Ovary (tissue), 7 donors: ENCODE measurements at regions not wholly inside any gene's neighbourhood (a gene's known extent, or its start where the extent isn't known, plus 50 kb on each side); places are given as distances from the start of the nearest gene placed in this dataset.

Source experiments
- DNase-seq, 5 donors: peaks; one replicate each; pipeline ENCODE4 v3.0.0-alpha.2; 2019 to 2020
- H3K27ac ChIP-seq, 2 donors: fragments of 200-600 bp; one replicate each; pipeline versions ENCODE4 v1.5.1 to v1.8.0; 2019 to 2022
- H3K27me3 ChIP-seq: fragments of 200-600 bp; one replicate; pipeline ENCODE4 v1.8.0; 2022
- H3K36me3 ChIP-seq: fragments of 200-600 bp; sonication (generic); one replicate; pipeline ENCODE4 v1.5.1; 2019
- H3K4me1 ChIP-seq: one replicate; pipeline ENCODE4 v1.8.1; 2013; ENCODE audit warnings: mild to moderate bottlenecking, moderate library complexity; ENCODE audit not compliant: insufficient read depth
- H3K4me3 ChIP-seq: fragments of 200-600 bp; sonication (generic); one replicate; pipeline ENCODE4 v1.5.1; 2017
- H3K9me3 ChIP-seq, 2 donors: fragments of 200-600 bp in 1 of 2; sonication (generic) in 1 of 2; one replicate each; pipeline versions ENCODE4 v1.5.1 to v1.8.1; 2013 to 2019; ENCODE audit warnings: mild to moderate bottlenecking in 1 of 2, moderate library complexity in 1 of 2
- CTCF ChIP-seq, 3 donors: fragments of 450-650 bp in 2 of 3; fragments of 200-600 bp in 1 of 3; IDR thresholded peaks; one replicate each; pipeline versions ENCODE4 v1.5.1 to v1.8.0; 2016 to 2022; ENCODE audit warnings: antibody characterized with exemption in 3 of 3, mild to moderate bottlenecking in 1 of 3
- EP300 ChIP-seq: sonication (generic); formaldehyde crosslinking; IDR thresholded peaks from one replicate; pipeline ENCODE4 v1.6.1; 2017; ENCODE audit warnings: antibody characterized with exemption
- POLR2A ChIP-seq: fragments of 450-650 bp; IDR thresholded peaks from one replicate; pipeline ENCODE4 v1.6.1; 2017; ENCODE audit warnings: antibody characterized with exemption, mild to moderate bottlenecking, moderate library complexity
- WGBS, 3 donors: extraction: QIAGEN DNeasy Blood & Tissue Kit in 1 of 3; methylation state at CpG; one replicate each; pipeline versions ENCODE4 v1.1.5 to v1.1.7; 2013 to 2017; 5-methylcytosine and 5-hydroxymethylcytosine counted together
- intact Hi-C, 4 donors: fragments of 100-400 bp; cut with DNase I; formaldehyde crosslinking; loops; one replicate each; pipeline versions ENCODE4 v1.11.0 to v1.15.1; 2022 to 2023
- donor health status: DM: no; HTN: no; CAD: no; lungs with moderate emphysema.
- donor health status: DM: no; HTN: no; CAD: no.
- donor health status: Bipolar disorder and iron deficiency.
- donor health status: DM: no; HTN: no; CAD: no.
- donor health status: DM: yes; HTN: yes; CAD: no.

GRCh38 chr18:65468881-65469280 lies 281.9 kb upstream of the CDH7 start:
- H3K27me3 ChIP-seq: no peaks in the 10 kb centered on the region
- TF ChIP-seq CTCF (IDR thresholded peaks at IDR 0.05): no peak
- no peak for TF ChIP-seq POLR2A
- no peak for TF ChIP-seq EP300
- no peak overlapping the region for H3K27ac ChIP-seq
- H3K9me3 ChIP-seq: no peaks in the 10 kb centered on the region
- H3K4me1 ChIP-seq: no peaks in the 10 kb centered on the region
- WGBS, 3 donors: 67 to 79% (median 73%) methylated on average over 3 of the region's 3 CpGs
- H3K36me3 ChIP-seq: no peaks in the 10 kb centered on the region
- no peak overlapping the region for H3K4me3 ChIP-seq
- DNase-seq: no peak
- intact Hi-C loops: no loop called here

- intact Hi-C loops: no loop called here
- WGBS, 3 donors: 12 to 19% (median 15%) methylated on average over 1 of the region's 1 CpG
- DNase-seq: no peak
- H3K4me1 ChIP-seq: no peaks in the 10 kb centered on the region
- no peaks in the 10 kb centered on the region for H3K27me3 ChIP-seq
- no peak overlapping the region for H3K27ac ChIP-seq
- no peak overlapping the region for H3K4me3 ChIP-seq
- H3K9me3 ChIP-seq: no peaks in the 10 kb centered on the region
- no peaks in the 10 kb centered on the region for H3K36me3 ChIP-seq
- TF ChIP-seq EP300 (no peak), POLR2A (no peak), CTCF (IDR thresholded peaks at IDR 0.05) (no peak)
Observed at GRCh38 chr18:65464361-65464760, 286.5 kb upstream of the CDH7 start.

GRCh38 chr18:65459741-65460140 lies 291.1 kb upstream of the CDH7 start:
- 86 to 90% (median 87%) methylated on average over 3 of the region's 3 CpGs for WGBS, 3 donors
- no peak overlapping the region for H3K4me3 ChIP-seq
- no peaks in the 10 kb centered on the region for H3K27me3 ChIP-seq
- DNase-seq: no peak
- no peak overlapping the region for H3K27ac ChIP-seq
- no peaks in the 10 kb centered on the region for H3K9me3 ChIP-seq
- H3K36me3 ChIP-seq: no peaks in the 10 kb centered on the region
- H3K4me1 ChIP-seq: no peaks in the 10 kb centered on the region
- intact Hi-C loops: no loop called here
- no peak for TF ChIP-seq CTCF (IDR thresholded peaks at IDR 0.05)
- no peak for TF ChIP-seq POLR2A
- no peak for TF ChIP-seq EP300

DNA sequence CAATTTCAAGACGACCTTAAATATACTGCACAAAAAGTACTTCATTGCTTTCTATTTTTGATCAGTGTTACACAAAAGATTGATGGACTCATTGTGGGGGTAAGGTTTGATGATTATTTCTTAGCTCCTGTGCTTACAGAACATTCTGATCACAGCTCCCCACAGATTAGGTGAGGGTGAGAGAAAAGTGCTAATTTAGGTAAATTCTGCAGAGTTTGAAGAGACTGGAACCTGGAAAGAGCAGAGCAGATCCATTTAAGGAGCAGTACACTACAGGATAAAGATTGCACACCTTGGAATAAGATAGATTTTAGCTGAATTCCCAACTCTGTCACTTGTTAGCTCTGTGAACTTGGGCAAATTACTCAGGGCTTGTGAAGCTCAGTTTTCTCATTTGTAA lies 291.9 kb upstream of the CDH7 start:
- H3K27me3 ChIP-seq: no peaks in the 10 kb centered on the region
- no peak overlapping the region for H3K27ac ChIP-seq
- TF ChIP-seq CTCF (IDR thresholded peaks at IDR 0.05) (no peak), POLR2A (no peak), EP300 (no peak)
- no peak overlapping the region for H3K4me3 ChIP-seq
- H3K36me3 ChIP-seq: no peaks in the 10 kb centered on the region
- intact Hi-C loops: no loop called here
- no peak for DNase-seq
- no peaks in the 10 kb centered on the region for H3K4me1 ChIP-seq
- WGBS, 3 donors: 2 to 8% (median 4%) methylated on average over 1 of the region's 1 CpG
- H3K9me3 ChIP-seq: no peaks in the 10 kb centered on the region

DNA sequence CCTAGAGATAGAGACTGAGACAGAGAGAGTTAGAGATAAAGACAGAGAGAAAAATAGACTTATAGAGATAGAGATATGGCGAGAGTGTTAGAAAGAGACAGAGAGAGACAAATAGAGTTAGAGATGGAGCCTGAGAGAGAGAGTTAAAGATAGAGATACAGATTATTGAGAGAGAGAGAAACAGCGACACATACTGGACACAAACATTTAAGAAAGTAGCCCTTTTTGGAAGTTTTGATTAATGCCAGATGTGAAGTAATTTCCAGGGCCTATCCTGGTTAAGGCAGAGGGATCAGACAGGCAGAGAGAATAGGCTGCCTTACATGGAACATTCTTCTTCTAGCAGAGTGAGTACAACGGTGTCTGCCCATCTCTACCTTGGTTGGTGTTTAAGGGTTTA lies 311.6 kb upstream of the CDH7 start:
- Histone ChIP-seq H3K4me1 (no peaks in the 10 kb centered on the region), H3K36me3 (no peaks in the 10 kb centered on the region), H3K9me3 (no peaks in the 10 kb centered on the region), H3K27ac (no peak overlapping the region), H3K27me3 (no peaks in the 10 kb centered on the region), H3K4me3 (no peak overlapping the region)
- DNase-seq: no peak
- no peak for TF ChIP-seq CTCF (IDR thresholded peaks at IDR 0.05)
- TF ChIP-seq EP300: no peak
- TF ChIP-seq POLR2A: no peak
- WGBS, 3 donors: 63 to 64% (median 64%) methylated on average over 3 of the region's 3 CpGs
- intact Hi-C loops: no loop called here
